Fibroblast of skin of abdomen (primary cell): ENCODE measurements at regions not wholly inside any gene's neighbourhood (a gene's known extent, or its start where the extent isn't known, plus 50 kb on each side); places are given as distances from the start of the nearest gene placed in this dataset.

ENCODE experiments used
- DNase-seq: peaks from one replicate; pipeline ENCODE4 v3.0.0-alpha.2; 2013

- DNase-seq, result peak; percentile 89
Measured at GRCh38 chr2:128536925-128537620, 218.4 kb upstream of the HS6ST1 start.

- no peak for DNase-seq
Measured at GRCh38 chr2:128537646-128538045, 219.0 kb upstream of the HS6ST1 start.

DNA sequence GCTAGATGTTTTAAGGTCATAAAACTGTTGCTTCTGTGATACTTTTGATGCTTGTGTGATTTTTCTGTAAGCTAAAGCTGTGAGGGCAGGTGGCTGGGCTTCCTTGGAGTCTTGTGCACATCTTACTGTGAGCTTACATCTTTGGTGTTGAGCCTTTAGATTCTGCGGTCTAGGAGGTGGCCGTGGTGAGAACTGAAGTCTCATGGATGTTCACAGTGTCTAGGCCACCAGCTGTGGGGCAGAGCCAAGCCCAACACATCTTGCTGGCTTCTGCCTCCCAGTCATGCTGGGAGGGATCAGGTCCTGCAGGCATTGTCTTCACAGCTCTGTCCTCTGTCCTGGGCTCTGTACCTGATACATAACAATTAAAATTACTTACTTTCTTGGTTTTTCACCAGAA lies 219.7 kb upstream of the HS6ST1 start:
- no peak for DNase-seq

GRCh38 chr2:128540670-128541069 lies 222.0 kb upstream of the HS6ST1 start:
- no peak for DNase-seq

GRCh38 chr2:128541448-128541847 lies 222.8 kb upstream of the HS6ST1 start:
- DNase-seq, result no peak

GRCh38 chr2:128543036-128543435 lies 224.4 kb upstream of the HS6ST1 start:
- no peak for DNase-seq

DNA sequence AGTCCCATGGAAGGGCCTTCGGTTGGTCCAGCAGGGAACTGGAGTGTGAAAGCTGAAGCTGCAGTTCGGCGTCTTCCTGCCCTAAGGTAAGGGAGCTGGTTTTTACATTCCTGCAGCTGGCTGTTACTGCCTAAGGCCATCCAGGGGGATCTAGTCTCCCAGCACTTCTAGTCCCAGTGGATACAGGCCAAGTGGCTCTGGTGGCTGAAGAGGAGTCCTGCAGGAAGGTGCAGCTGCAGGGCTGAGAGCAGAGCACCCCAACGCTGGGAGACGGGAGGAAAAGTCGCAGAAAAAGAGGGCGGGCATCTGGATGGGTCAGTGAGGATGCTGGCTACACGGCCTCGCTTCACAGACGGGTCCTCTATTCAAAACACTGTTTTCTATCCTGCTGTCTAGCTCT lies 225.0 kb upstream of the HS6ST1 start:
- no peak for DNase-seq

DNA sequence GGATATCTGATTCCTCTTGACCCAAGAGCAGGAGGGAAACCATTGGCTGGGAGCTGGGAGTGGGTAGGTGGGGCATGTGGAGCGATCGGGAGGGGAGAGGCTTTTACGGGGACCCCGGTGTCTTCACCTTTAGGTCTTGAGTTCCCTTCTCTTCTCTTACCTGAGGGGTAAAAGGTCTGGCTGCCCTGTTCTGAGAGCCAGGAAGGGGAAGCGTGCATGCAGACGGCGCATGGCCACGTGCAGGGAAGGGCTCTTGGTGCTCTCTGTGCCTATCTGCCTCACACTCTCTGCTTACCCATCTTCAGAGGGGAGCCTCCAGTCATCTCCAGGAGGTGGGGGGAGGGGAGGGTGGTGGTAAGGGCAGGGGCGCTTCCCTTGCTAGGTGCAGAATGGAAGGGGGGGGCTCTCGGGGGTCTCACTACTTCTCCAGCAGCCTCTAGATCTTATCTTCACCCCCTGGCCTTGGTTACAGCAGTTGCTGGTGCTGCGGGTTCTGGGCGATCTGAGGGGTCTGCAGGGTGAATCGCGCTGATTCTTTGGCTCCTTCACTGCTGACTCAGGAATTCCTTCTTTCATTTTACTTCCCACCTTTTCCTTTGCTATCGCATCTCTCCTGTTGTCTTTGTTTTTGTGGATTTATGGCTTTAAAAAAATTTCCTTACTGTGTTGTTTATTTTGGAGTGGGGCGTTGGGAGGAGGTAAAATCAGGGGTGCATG lies 225.8 kb upstream of the HS6ST1 start:
- no peak for DNase-seq

DNA sequence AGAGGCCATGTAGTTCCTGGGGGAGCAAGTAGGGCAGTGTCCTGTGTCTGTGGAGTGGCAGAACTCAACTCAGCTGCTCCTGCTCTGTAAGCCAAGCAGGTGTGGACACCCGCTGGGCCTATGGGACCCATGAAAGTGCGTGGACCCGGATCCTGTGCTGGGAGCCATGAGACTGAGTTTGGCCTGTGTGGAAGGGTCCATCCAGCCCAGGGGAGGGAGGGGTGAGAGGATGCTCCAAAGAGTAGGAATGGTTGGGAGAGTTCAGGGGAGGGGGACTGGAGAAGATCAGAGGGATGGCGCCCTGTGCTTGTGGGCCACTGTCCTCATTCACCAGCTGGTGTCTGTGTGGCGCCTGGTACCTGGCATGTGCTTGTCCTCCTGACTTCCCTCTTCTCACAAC lies 226.4 kb upstream of the HS6ST1 start:
- no peak for DNase-seq

- DNase-seq, result no peak
Measured at GRCh38 chr2:128545829-128546228, 227.2 kb upstream of the HS6ST1 start.

DNA sequence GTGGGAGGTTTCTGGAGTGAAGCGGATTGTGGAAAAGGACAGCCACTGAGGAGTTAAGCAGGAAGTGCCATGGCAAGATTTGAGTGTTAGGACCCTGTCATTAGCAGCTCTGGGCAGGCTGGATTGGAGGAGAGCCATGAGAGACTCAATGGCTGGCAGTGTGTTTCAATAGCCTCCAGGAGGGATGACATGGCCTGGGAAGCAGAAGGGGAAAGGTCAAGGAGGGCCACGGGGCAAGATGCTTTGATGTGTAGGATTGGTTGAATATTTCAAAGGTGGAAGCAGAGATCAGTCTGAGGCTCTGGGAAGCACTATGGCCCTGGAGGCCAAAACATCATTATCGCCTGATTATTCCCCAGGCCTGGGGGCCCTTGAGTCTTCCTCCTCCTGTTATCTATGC lies 229.0 kb upstream of the HS6ST1 start:
- no peak for DNase-seq

DNA sequence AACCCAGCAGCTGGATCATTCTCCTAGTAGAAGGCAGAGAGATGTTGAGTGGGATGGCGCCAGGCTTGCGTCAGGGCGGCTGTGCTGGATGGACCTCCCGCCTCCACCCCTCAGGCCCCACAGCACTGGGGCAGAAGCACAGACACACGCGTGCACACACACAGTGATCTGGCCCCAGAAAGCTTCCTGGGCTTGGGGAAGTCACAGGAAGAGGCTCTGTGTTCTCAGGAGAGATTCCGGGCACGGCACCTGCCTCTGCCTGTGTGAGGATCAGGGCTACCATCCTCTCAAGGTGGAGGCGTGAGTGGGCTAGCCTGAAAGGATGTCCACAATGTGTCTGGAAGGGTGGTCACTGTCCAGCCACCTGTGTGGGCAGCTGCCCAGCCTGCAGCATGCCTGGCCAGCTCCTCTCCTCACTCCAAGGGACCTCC lies 229.8 kb upstream of the HS6ST1 start:
- DNase-seq, result no peak

DNA sequence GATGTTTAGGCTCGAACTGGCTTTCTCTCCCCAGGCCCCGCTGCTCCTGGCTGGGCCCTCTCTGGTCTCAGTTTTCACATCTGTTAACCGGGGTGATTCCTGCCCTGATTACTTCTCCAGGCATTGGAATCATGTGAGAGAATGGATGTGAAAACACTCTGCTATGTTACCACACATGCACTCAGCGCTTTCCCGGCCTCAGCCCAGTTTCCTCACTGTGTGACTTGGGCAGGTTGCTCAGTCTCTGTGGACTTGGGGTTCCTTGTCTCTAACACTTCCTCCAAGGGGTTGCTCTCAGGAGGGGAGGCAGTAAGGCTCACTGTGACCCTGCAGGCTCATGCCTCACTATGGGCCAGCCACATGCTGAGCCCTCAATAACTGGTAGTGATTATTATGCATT lies 230.4 kb upstream of the HS6ST1 start:
- no peak for DNase-seq

DNA sequence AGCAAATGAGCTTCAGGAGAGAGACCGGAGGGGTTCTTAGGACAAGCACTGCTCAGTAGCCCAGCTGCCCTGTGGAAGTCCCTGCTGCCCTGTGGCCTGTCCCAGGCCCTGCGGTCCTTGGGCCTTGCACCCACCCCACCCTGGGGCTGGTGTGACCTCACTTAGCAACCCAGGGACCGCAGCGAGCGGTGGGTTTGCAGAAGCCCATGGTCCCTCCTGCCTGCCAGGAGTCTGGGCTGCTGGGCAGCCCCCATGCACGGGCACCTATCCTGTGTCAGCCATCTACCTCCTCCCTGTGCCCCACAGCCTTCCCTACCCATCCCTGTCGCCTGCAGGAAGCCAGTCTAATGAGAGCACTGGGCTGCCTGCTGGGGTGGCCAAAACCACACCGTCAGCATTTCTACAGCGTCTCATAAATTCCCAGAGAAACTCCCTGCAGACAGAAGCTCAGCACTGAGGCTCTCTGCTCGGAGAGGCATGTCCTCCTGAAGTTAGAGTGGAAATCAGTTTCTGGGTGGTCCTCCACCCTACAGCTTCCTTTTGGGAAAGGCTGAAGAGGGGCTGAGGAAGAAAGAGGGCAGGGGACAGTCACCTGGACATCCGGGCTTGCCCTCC lies 231.1 kb upstream of the HS6ST1 start:
- peak; percentile 46 for DNase-seq

DNA sequence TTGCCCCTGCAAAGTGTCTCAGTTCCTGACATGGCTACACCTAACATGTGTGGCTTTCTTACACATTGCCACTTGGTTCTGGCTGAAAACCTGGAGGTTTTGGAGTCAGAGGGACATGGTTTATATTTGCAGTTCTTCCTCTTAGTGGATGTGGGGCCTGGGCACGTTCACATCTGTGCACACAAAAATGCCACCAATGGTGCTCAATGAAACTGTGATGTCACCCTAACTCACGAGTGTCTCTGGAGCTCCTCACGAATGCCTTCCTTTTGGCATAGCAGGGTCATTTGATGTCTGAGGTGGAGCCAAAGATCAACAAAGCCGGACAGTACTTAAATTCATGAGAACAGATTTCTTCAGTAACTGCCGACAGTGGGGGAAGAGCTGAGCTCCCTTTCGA lies 231.7 kb upstream of the HS6ST1 start:
- no peak for DNase-seq

DNA sequence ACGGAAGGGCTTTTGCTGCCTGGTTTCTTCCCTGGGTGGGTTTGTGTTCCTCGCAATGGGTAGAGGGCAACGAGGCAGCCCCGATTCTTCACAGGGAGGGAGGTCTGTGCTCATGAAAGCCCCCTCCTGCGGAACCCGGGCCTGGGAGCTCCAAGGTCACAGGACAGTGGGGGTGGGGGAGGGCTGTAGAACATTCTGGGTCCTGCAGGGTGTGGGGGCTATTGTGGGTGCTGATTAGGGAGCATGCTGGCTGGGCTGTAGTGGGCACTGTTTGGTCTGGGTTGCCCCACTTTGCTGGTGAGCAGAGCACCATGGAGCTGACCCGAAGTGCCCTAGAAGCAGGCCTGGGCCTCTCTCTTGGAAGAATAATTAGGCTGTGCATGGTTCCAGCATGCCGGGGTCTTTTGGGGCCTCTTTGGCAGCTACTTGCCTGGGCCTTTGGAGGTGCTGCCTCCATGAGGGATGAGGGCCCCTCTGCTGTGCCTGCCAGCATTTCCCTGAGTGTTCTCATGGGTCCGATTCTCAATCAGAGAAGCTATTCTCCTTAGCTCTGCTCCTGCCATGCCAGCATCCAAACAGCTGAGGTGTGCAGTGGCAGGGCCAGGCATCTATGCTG lies 232.2 kb upstream of the HS6ST1 start:
- DNase-seq, result no peak

DNA sequence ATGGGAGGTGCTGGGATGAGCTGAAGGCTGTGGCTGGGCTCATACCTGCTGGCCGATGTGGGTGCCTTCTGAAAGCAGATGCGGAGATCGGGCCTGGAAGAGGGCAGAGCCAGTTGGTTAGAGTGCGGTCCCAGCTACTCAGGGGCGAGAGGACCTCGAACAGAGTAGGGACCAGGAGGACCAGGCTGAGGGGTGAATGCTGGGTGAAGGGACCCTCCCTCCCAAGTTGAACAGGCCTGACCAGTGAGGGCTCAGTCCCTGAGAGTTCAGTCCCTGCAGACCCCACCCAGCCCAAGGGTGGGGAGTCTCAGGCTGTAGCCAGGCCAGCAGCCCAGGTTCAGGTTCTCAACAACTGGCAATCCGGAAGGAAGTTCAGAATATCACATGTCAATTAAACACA lies 232.8 kb upstream of the HS6ST1 start:
- DNase-seq, result no peak

- no peak for DNase-seq
Measured at GRCh38 chr2:128552141-128552805, 233.6 kb upstream of the HS6ST1 start.

DNA sequence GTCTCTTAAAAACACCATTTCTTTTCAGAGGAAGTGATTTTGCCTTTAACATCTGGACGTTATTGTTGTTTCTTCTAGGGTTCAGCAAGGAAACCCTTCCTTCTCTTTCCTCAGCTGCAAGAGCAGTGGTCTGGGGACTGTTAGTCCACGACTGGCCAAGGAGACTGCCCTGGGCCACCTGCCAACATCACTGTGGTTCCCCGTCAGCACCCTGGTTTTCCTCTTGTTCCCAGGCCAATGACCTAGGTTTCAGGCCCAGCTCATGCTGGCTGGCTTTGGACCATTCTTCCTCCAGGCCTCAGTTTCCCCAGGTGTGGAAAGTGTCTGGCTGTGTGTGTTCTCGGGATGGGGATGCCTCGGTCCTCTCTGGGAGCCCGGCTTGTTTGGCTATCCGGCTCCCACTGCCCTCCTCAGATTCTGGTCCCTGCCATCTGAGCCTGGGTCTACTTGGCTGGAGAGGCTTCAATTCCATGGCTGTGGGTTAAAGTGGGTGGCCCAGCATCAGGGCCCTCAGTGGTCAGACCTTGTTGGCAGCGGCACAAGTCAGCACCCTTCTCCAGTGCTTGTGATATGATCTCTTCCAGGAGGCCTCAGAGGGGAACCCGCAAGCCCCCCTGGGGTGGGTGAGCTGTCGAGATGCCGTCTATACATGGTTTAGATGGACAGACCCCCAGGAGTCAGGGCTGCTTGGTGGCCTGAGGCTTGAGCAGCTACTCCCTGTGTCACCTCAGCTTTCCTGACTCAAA lies 234.3 kb upstream of the HS6ST1 start:
- DNase-seq, result no peak

- DNase-seq, result no peak
Measured at GRCh38 chr2:128554151-128554769, 235.6 kb upstream of the HS6ST1 start.

DNA sequence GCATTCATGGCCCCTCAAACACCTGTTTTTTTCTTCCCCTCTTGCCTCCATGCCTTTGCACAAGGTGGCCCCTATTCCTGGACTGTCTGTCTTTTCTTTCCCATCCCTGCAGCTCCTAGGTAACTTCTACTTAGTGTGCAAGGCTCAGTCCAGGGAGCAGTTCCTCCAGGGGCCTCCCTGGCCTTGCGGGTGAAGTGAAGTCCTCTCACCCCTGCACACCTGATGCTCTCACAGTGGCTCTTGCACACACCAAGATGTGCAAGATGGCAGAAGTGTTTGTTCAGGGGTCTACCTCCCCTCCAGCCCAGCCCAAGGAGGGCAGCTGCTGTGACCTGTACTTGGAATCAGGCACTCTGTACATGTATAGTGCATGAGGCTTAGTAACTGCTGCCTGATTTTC lies 236.8 kb upstream of the HS6ST1 start:
- no peak for DNase-seq

DNA sequence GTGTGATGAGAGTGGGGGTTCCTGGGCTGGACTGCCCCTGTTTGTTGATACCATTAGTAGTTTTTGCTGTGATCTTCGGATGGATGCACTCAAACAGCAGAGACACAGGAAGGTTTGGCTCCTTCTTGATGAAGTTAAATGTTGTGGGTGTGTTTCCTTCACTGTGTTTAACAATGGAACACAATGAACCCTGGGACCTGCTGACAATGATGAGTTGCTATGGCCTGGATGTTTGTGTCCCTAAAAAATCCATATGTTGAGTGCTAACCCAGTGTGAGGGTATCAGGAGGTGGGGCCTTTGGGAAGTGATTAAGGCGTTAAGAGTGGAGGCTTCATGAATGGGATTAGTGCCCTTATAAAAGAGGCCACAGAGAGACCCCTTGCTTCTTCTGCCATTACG lies 237.4 kb upstream of the HS6ST1 start:
- no peak for DNase-seq
